Activated naive CD4-positive, alpha-beta T cell treated with anti-CD3 and anti-CD28 coated beads for 36 hours (primary cell): ENCODE measurements at regions not wholly inside any gene's neighbourhood (a gene's known extent, or its start where the extent isn't known, plus 50 kb on each side); places are given as distances from the start of the nearest gene placed in this dataset.

ENCODE experiments used
- CTCF ChIA-PET: fragments of 350-600 bp; sonication (Branson Sonifier 250); formaldehyde crosslinking; loops from one replicate; lab custom pipeline; 2021; ENCODE audit warnings: antibody characterized with exemption; lab: Charles Lee
- DNase-seq: peaks from one replicate; pipeline ENCODE4 v3.0.0-alpha.2; 2020
- H3K27ac Mint-ChIP-seq: one replicate; pipeline ENCODE4 v1.8.0; 2021; ENCODE audit warnings: mild to moderate bottlenecking, mixed read lengths
- H3K27me3 Mint-ChIP-seq: one replicate; pipeline ENCODE4 v1.8.0; 2021; ENCODE audit warnings: low read depth, mixed read lengths
- H3K36me3 Mint-ChIP-seq: one replicate; pipeline ENCODE4 v1.8.0; 2021; ENCODE audit warnings: low read depth, mixed read lengths
- H3K4me1 Mint-ChIP-seq: one replicate; pipeline ENCODE4 v1.8.0; 2021; ENCODE audit warnings: low read depth, mixed read lengths
- H3K4me3 Mint-ChIP-seq: one replicate; pipeline ENCODE4 v1.8.0; 2021; ENCODE audit warnings: mild to moderate bottlenecking, moderate library complexity, mixed read lengths
- H3K9me3 Mint-ChIP-seq: one replicate; pipeline ENCODE4 v1.8.0; 2021; ENCODE audit warnings: mixed read lengths
- intact Hi-C: fragments of 100-400 bp; cut with micrococcal nuclease; formaldehyde crosslinking; loops from one replicate; pipeline ENCODE4 v1.15.1; 2023

- intact Hi-C loops = no loop called here
- Mint-ChIP-seq H3K36me3 (no peaks in the 10 kb centered on the region), H3K4me3 (no peak overlapping the region), H3K9me3 (peaks cover 1% of the 10 kb centered on the region), H3K27ac (no peak overlapping the region), H3K4me1 (no peaks in the 10 kb centered on the region), H3K27me3 (no peaks in the 10 kb centered on the region)
- CTCF ChIA-PET = no interaction called here
- DNase-seq = no peak
Observed at GRCh38 chr3:181561139-181562031, 150.3 kb upstream of the SOX2 start.

DNA sequence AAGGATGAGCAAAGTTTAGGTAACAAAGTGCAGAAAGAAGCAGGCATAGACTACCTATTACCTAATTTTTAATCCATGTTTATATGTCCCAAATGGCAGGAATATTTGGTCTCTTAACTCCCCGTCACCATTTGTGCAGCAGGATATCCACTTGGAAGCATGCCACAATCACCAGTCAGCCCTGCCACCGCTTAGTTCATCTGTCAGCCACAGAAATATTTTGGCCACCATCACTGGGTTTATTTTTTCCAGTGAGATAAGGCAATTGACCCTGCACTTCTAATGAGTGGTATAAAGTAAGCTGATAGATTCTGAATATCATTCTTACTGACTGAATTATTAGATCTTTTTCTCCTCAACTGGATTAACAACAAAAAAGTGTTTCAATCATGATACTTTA, 152.9 kb upstream of the SOX2 start:
- Mint-ChIP-seq H3K4me1 (no peaks in the 10 kb centered on the region), H3K4me3 (no peak overlapping the region)
- DNase-seq = no peak

DNA sequence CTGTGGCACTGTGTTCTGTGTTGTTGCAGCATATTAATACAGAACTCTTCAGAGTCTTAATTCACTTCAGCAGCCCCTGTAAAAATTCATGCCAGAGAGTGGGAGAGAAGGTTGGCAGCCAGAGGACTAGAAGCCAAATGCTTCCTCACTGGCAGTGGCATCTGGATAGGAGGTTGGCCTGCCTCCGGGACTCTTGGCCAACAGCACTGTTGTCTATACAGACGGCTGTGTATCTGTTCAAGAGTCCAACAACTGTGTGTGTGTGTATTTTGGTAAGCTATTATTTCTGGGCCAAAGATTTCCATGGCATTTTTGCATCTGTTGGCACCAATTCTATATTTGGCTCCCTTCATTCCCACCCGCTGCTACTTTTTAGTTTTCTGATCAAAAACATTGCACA, 156.0 kb upstream of the SOX2 start:
- H3K27ac Mint-ChIP-seq = no peak overlapping the region
- DNase-seq = no peak
- intact Hi-C loops = no loop called here
- no peak overlapping the region for H3K4me3 Mint-ChIP-seq
- H3K36me3 Mint-ChIP-seq = no peaks in the 10 kb centered on the region
- H3K9me3 Mint-ChIP-seq = no peaks in the 10 kb centered on the region
- no peaks in the 10 kb centered on the region for H3K27me3 Mint-ChIP-seq
- no peaks in the 10 kb centered on the region for H3K4me1 Mint-ChIP-seq
- CTCF ChIA-PET = no interaction called here

More for the DNA sequence above, 152.9 kb upstream of the SOX2 start:
- Mint-ChIP-seq H3K9me3 (peaks cover 1% of the 10 kb centered on the region), H3K27ac (no peak overlapping the region), H3K27me3 (no peaks in the 10 kb centered on the region), H3K36me3 (no peaks in the 10 kb centered on the region)
- intact Hi-C loops = no loop called here
- CTCF ChIA-PET = no interaction called here

DNA sequence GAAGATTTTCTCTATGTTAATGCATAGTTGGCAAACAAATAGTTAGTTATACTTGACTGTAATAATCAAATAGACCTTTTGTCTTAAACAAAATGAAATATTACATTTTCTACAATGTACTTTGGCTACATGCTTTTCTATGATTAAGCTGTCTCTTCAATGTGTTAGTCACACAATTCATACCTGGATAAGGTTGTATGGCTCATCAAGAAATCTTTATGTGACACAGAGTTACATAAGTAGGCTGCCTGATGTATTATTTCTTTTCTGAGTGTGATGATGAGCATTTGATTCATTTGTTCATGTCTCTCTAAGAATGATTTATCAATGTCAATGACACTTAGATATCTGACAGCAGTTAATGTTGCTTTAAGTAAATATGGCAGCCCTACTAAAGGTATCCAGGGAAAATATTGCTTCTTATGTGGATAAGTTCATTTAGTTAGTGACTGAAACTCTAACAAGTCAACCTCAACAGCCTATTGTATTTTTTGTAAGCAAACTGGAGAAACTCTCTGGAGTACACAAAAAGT, 157.4 kb upstream of the SOX2 start:
- no peaks in the 10 kb centered on the region for H3K27me3 Mint-ChIP-seq
- no peak overlapping the region for H3K4me3 Mint-ChIP-seq
- H3K4me1 Mint-ChIP-seq = no peaks in the 10 kb centered on the region
- H3K36me3 Mint-ChIP-seq = no peaks in the 10 kb centered on the region
- intact Hi-C loops = no loop called here
- H3K9me3 Mint-ChIP-seq = peaks cover 2% of the 10 kb centered on the region
- no peak for DNase-seq
- CTCF ChIA-PET = no interaction called here
- H3K27ac Mint-ChIP-seq = no peak overlapping the region

GRCh38 chr3:181549266-181549665, 162.5 kb upstream of the SOX2 start:
- CTCF ChIA-PET = no interaction called here
- Mint-ChIP-seq H3K4me1 (no peaks in the 10 kb centered on the region), H3K4me3 (no peak overlapping the region), H3K36me3 (no peaks in the 10 kb centered on the region), H3K27ac (no peak overlapping the region), H3K27me3 (no peaks in the 10 kb centered on the region), H3K9me3 (peaks cover 14% of the 10 kb centered on the region)
- no peak for DNase-seq
- intact Hi-C loops = no loop called here

GRCh38 chr3:181541414-181541813, 170.3 kb upstream of the SOX2 start:
- H3K4me1 Mint-ChIP-seq = no peaks in the 10 kb centered on the region

GRCh38 chr3:181534781-181535221, 176.9 kb upstream of the SOX2 start:
- intact Hi-C loops = no loop called here

More at GRCh38 chr3:181541414-181541813, 170.3 kb upstream of the SOX2 start:
- Mint-ChIP-seq H3K27me3 (no peaks in the 10 kb centered on the region), H3K27ac (no peak overlapping the region), H3K9me3 (peaks cover 19% of the 10 kb centered on the region), H3K36me3 (no peaks in the 10 kb centered on the region), H3K4me3 (no peak overlapping the region)
- DNase-seq = no peak
- intact Hi-C loops = no loop called here
- CTCF ChIA-PET = no interaction called here

DNA sequence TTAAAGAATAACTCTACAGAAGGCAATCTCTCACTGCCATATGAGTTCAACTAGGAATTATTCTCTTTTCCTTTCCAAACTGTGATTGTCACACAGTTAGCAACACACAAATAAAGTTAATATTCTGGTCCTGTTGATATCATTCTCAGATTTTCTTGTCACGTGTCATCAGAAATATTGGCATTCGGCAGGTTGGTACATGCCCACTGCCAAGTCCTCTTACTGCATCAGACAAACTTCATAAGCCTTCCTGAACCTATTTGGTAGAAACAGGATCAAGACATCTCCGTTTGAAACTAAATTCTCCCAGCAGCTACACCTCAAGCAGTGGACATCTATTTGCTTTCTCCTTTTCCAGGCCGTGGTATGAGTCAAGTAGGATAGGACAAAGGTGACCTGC, 177.9 kb upstream of the SOX2 start:
- intact Hi-C loops = no loop called here
- Mint-ChIP-seq H3K27me3 (no peaks in the 10 kb centered on the region), H3K36me3 (no peaks in the 10 kb centered on the region)

More at GRCh38 chr3:181534781-181535221, 176.9 kb upstream of the SOX2 start:
- CTCF ChIA-PET = no interaction called here
- DNase-seq = no peak
- Mint-ChIP-seq H3K9me3 (peaks cover 10% of the 10 kb centered on the region), H3K36me3 (no peaks in the 10 kb centered on the region), H3K27me3 (no peaks in the 10 kb centered on the region), H3K4me1 (no peaks in the 10 kb centered on the region), H3K4me3 (no peak overlapping the region), H3K27ac (no peak overlapping the region)

DNA sequence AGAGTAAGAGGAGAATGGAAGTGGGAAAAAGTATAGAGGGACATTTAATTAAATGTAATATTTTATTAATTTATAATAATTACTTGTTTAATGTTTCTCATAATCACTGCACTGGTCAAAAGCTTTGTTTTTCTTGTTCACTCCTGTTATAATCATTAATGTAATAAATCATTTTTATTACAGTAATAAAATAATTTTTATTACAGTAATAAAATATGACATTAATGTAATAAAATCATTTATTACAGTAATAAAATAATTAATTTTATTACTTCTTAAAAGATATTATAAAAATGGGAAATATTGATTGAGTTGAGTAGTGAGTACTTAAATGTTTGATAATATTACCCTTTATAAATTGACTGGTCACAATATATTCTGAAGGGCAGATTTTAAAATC, 181.1 kb upstream of the SOX2 start:
- CTCF ChIA-PET = no interaction called here
- Mint-ChIP-seq H3K4me3 (no peak overlapping the region), H3K27me3 (no peaks in the 10 kb centered on the region), H3K27ac (no peak overlapping the region), H3K4me1 (no peaks in the 10 kb centered on the region), H3K36me3 (no peaks in the 10 kb centered on the region), H3K9me3 (peaks cover 20% of the 10 kb centered on the region)
- intact Hi-C loops = no loop called here
- DNase-seq = no peak

More for the DNA sequence above, 177.9 kb upstream of the SOX2 start:
- peaks cover 9% of the 10 kb centered on the region for H3K9me3 Mint-ChIP-seq
- H3K4me3 Mint-ChIP-seq = no peak overlapping the region
- H3K27ac Mint-ChIP-seq = no peak overlapping the region
- DNase-seq = no peak
- H3K4me1 Mint-ChIP-seq = no peaks in the 10 kb centered on the region
- CTCF ChIA-PET = interaction anchor here (0.6 kb wide), 1 partner anchor 1043 kb away, joined by 4 read pairs; no protein-coding TSS in a partner anchor

- no peak overlapping the region for H3K27ac Mint-ChIP-seq
- intact Hi-C loops = no loop called here
- no peak overlapping the region for H3K4me3 Mint-ChIP-seq
Observed at GRCh38 chr3:181521831-181522230, 189.9 kb upstream of the SOX2 start.

GRCh38 chr3:181518222-181518621, 193.5 kb upstream of the SOX2 start:
- DNase-seq = no peak
- H3K9me3 Mint-ChIP-seq = peaks cover 20% of the 10 kb centered on the region
- intact Hi-C loops = no loop called here
- H3K4me1 Mint-ChIP-seq = no peaks in the 10 kb centered on the region
- H3K36me3 Mint-ChIP-seq = no peaks in the 10 kb centered on the region
- no peaks in the 10 kb centered on the region for H3K27me3 Mint-ChIP-seq
- no peak overlapping the region for H3K4me3 Mint-ChIP-seq
- CTCF ChIA-PET = no interaction called here
- no peak overlapping the region for H3K27ac Mint-ChIP-seq

More at GRCh38 chr3:181521831-181522230, 189.9 kb upstream of the SOX2 start:
- H3K27me3 Mint-ChIP-seq = no peaks in the 10 kb centered on the region
- peaks cover 1% of the 10 kb centered on the region for H3K36me3 Mint-ChIP-seq
- CTCF ChIA-PET = no interaction called here
- no peak for DNase-seq
- peaks cover 16% of the 10 kb centered on the region for H3K9me3 Mint-ChIP-seq
- no peaks in the 10 kb centered on the region for H3K4me1 Mint-ChIP-seq

- DNase-seq = no peak
- Mint-ChIP-seq H3K27ac (no peak overlapping the region), H3K4me3 (no peak overlapping the region), H3K36me3 (peaks cover 2% of the 10 kb centered on the region), H3K4me1 (no peaks in the 10 kb centered on the region), H3K27me3 (no peaks in the 10 kb centered on the region), H3K9me3 (peaks cover 49% of the 10 kb centered on the region)
- CTCF ChIA-PET = no interaction called here
- intact Hi-C loops = no loop called here
Observed at GRCh38 chr3:181512787-181513186, 198.9 kb upstream of the SOX2 start.

DNA sequence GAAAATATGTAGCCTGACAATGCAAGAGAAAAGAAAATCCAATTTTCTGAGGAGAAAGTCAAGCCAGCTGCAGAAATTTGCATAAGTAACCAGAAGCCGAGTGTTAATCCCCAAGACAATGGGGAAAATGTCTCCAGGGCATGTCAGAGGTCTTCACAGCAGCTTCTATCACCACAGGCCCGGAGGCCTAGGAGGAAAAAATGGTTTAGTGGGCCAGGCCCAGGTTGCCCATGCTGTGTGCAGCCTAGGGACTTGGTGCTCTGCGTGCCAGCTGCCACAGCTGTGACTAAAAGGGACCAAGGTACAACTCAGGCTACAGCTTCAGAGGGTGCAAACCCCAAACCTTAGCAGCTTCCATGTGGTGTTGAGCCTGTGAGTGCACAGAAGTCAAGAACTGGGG, 201.2 kb upstream of the SOX2 start:
- no peaks in the 10 kb centered on the region for H3K27me3 Mint-ChIP-seq
- CTCF ChIA-PET = interaction anchor here (0.6 kb wide), 1 partner anchor 145 kb away, joined by 3 read pairs; no protein-coding TSS in a partner anchor
- H3K36me3 Mint-ChIP-seq = peaks cover 2% of the 10 kb centered on the region
- no peak overlapping the region for H3K4me3 Mint-ChIP-seq
- H3K9me3 Mint-ChIP-seq = peaks cover 46% of the 10 kb centered on the region
- no peaks in the 10 kb centered on the region for H3K4me1 Mint-ChIP-seq
- intact Hi-C loops = no loop called here
- H3K27ac Mint-ChIP-seq = no peak overlapping the region
- no peak for DNase-seq
